ENCODE measurements at regions not wholly inside any gene's neighbourhood (a gene's known extent, or its start where the extent isn't known, plus 50 kb on each side); places are given as distances from the start of the nearest gene placed in this dataset.
A peak's percentile ranks its signal among the peaks of the same experiment; 100 is the strongest.

DNA sequence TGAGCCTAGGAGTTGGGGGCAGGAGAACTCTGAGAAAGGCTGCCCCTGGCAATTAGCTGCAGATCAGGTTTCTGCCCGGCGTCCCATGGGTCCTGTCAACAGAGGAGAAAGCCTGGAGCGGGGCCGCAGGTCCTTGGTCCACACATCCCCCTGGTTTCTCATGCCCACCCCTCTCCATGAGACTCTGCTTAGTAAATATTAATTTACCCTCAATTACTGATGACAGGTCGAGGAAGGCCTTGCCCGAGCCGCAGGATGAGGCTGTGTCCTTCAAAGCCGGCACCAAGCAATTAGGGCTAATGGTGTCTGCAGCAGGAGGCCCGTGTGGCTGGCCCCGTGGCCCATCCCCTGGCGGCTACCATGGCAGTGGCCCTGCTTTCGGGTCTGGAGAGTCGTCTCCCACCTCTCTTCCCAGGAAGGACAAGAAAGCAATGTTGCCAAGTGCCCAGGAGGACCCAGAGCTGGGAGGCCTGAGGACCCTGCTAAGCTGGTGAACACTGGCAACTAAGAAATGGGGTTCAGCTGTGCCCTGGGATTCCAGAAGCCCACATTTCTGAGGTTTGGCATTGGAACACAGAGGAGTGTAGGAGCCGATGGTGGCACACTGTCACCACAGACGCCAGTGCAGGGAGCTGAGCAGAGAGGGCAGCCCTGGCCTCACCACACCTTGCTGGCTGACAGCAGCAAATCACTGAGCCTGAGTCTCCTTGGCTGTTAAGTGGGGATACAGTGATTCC is 114.6 kb downstream of the CPZ start:
- WGBS: 68% methylated on average over 15 of the region's 15 CpGs
- no peak overlapping the region for H3K18ac ChIP-seq (ENCODE audit: low read depth in 1 of 2, low read length in 2 of 2)
- no peak overlapping the region for H2AK5ac ChIP-seq (ENCODE audit: low read length, severe bottlenecking)

DNA sequence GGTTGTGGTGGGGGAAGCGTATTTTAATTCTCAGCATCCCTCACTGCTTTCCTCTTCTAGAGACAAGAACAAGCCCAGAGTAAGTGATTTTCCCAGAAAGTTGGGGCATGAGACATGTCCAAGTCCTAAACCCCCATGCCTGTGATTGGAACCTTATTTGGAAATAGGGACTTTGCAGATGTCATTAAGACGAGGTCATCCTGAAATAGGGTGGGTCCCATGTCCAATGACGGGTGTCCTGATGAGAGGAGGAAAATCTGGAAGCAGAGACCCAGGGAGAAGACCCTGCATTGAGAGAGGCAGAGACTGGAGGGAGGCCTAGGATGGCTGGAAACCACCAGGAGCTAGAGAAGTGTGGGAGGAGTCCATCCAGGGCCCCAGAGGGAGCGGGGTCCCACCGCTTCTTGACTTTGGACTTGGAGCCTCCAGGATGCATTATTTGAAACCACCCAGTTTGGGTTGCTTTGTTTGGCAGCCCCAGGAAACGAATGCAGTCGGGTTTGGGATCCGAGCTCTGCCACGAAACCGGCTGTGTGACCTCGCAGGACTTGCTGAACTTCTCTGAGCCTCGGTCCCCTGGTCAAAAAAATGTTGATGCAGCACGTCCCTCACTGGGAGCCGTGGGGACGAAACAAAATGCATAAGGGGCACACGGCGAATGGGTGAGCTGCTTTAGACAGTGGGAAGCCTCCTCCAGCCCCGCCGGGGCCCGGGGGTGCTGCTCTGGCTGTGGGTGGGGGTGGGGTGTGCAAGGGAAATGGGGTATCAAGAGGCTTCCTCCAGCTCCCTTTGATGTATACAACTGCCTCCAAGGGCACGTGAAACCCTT is 113.9 kb downstream of the CPZ start:
- no peak for DNase-seq
- H3K27me3 ChIP-seq (ENCODE audit: control insufficient read depth in 1 of 2, insufficient read depth in 1 of 2, low read length in 2 of 2): peaks cover 0 to 43% of the 10 kb centered on the region in 2 experiments
- no peaks in the 10 kb centered on the region for H3K36me3 ChIP-seq (ENCODE audit: control insufficient read depth in 1 of 2, insufficient read depth in 2 of 2, low read depth in 1 of 2, low read length in 2 of 2)
- H3K4me3 ChIP-seq (ENCODE audit: insufficient read depth in 1 of 2, low read depth in 1 of 2, low read length in 2 of 2): no peak overlapping the region
- no peak overlapping the region for H2AK5ac ChIP-seq (ENCODE audit: low read length, severe bottlenecking)
- H2BK5ac ChIP-seq (ENCODE audit: low read depth, low read length, poor library complexity, severe bottlenecking): no peak overlapping the region
- no peaks in the 10 kb centered on the region for H3K79me1 ChIP-seq (replicated peaks; ENCODE audit: low read length, poor library complexity, severe bottlenecking)
- H2AFZ ChIP-seq (ENCODE audit: low read depth, low read length): no peak overlapping the region
- H3K4me2 ChIP-seq (ENCODE audit: low read length, poor library complexity, severe bottlenecking): no peak overlapping the region
- H4K91ac ChIP-seq (ENCODE audit: low read length): no peak overlapping the region
- no peak overlapping the region for H3K4ac ChIP-seq (ENCODE audit: low read depth in 1 of 2, low read length in 2 of 2)
- no peak overlapping the region for H3K27ac ChIP-seq (ENCODE audit: low read length, poor library complexity, severe bottlenecking)
- no peak overlapping the region for H2BK120ac ChIP-seq (ENCODE audit: low read depth, low read length)
- no peaks in the 10 kb centered on the region for H3K4me1 ChIP-seq (ENCODE audit: control insufficient read depth, insufficient read depth, low read depth, low read length)
- no peak overlapping the region for H3K18ac ChIP-seq (ENCODE audit: low read depth in 1 of 2, low read length in 2 of 2)
- no peak overlapping the region for H4K8ac ChIP-seq (ENCODE audit: low read length)
- no peak overlapping the region for H2BK15ac ChIP-seq (ENCODE audit: low read depth, poor library complexity, severe bottlenecking)
- no peak overlapping the region for H2BK12ac ChIP-seq (ENCODE audit: low read length in 2 of 2)
- H3K14ac ChIP-seq (ENCODE audit: low read length in 2 of 2): no peak overlapping the region
- H3K9ac ChIP-seq (ENCODE audit: low read length): no peak overlapping the region
- no peak overlapping the region for H3K23ac ChIP-seq (ENCODE audit: low read length in 2 of 2)
- WGBS: 70% methylated on average over 20 of the region's 21 CpGs
- no peaks in the 10 kb centered on the region for H3K9me3 ChIP-seq (ENCODE audit: control insufficient read depth, low read length)

More for the DNA sequence above, 114.6 kb downstream of the CPZ start:
- Histone ChIP-seq H3K23ac (ENCODE audit: low read length in 2 of 2) (no peak overlapping the region), H2BK5ac (ENCODE audit: low read depth, low read length, poor library complexity, severe bottlenecking) (no peak overlapping the region), H3K9ac (ENCODE audit: low read length) (no peak overlapping the region), H3K4me2 (ENCODE audit: low read length, poor library complexity, severe bottlenecking) (no peak overlapping the region), H3K14ac (ENCODE audit: low read length in 2 of 2) (no peak overlapping the region), H3K9me3 (ENCODE audit: control insufficient read depth, low read length) (peaks cover 2% of the 10 kb centered on the region), H4K8ac (ENCODE audit: low read length) (no peak overlapping the region), H3K27me3 (ENCODE audit: control insufficient read depth in 1 of 2, insufficient read depth in 1 of 2, low read length in 2 of 2) (peaks cover 0 to 36% of the 10 kb centered on the region in 2 experiments), H3K4me1 (ENCODE audit: control insufficient read depth, insufficient read depth, low read depth, low read length) (no peaks in the 10 kb centered on the region), H3K4me3 (ENCODE audit: insufficient read depth in 1 of 2, low read depth in 1 of 2, low read length in 2 of 2) (no peak overlapping the region), H3K36me3 (ENCODE audit: control insufficient read depth in 1 of 2, insufficient read depth in 2 of 2, low read depth in 1 of 2, low read length in 2 of 2) (no peaks in the 10 kb centered on the region), H3K4ac (ENCODE audit: low read depth in 1 of 2, low read length in 2 of 2) (no peak overlapping the region), H2AFZ (ENCODE audit: low read depth, low read length) (no peak overlapping the region), H3K27ac (ENCODE audit: low read length, poor library complexity, severe bottlenecking) (no peak overlapping the region), H2BK15ac (ENCODE audit: low read depth, poor library complexity, severe bottlenecking) (no peak overlapping the region), H3K79me1 (replicated peaks; ENCODE audit: low read length, poor library complexity, severe bottlenecking) (no peaks in the 10 kb centered on the region), H2BK12ac (ENCODE audit: low read length in 2 of 2) (no peak overlapping the region), H4K91ac (ENCODE audit: low read length) (no peak overlapping the region), H2BK120ac (ENCODE audit: low read depth, low read length) (no peak overlapping the region)
- no peak for DNase-seq

DNA sequence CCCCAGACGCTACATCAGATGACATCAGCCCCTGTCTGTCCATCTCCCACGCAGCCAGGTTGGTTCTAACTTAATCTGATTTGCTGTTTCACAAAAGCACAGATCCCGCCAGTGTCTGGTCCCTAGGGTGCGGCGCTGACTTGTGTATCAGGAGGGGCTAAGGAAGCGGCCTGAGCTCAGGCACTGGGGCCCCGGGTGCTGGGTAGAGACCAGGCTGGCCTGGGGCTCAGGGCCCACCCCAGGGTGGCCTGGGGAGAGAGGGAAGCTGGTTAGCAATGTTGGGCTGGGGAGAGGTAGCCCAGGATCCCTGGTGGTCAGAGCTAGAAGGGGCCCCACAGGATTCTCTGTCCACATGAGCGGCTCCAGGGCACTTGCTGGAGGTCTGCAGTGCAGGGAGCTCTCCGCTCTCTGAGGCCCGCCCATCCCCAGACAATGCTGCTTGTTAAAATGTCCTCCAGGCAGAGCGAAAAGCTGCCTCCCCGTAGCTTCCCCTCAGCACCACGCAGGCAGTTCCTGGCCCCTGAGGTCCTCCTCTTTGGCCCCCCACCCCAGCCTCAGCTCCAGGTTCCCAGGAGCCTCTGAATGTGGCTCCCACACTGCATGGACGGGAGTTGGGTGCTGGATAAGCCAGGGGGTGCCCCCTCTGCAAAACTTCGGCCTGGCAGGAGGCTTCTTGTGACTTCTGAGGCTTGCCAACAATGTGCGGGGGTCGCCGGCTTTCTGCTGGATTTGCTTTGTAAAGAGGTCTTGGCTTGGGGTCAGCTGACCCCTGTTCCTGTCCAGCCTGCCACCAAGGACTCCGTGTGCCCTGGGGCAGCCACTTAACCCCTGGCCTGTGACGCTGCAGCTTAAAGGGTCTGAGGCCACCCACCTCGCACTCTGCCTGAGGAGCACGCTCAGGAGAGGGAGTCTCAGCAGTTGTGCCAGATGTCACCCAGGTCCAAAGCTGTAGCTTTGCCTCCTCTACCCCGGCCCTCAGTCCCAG is 112.9 kb downstream of the CPZ start:
- 57% methylated on average over 22 of the region's 23 CpGs for WGBS

More for the DNA sequence above, 112.9 kb downstream of the CPZ start:
- H3K79me1 ChIP-seq (replicated peaks; ENCODE audit: low read length, poor library complexity, severe bottlenecking): no peaks in the 10 kb centered on the region
- H4K91ac ChIP-seq (ENCODE audit: low read length): no peak overlapping the region
- H2AFZ ChIP-seq (ENCODE audit: low read depth, low read length): no peak overlapping the region
- no peaks in the 10 kb centered on the region for H3K4me1 ChIP-seq (ENCODE audit: control insufficient read depth, insufficient read depth, low read depth, low read length)
- no peak overlapping the region for H2BK5ac ChIP-seq (ENCODE audit: low read depth, low read length, poor library complexity, severe bottlenecking)
- no peak overlapping the region for H3K18ac ChIP-seq (ENCODE audit: low read depth in 1 of 2, low read length in 2 of 2)
- peak overlapping the region in 1 of 2 experiments; percentile 17 for H3K4me3 ChIP-seq (ENCODE audit: insufficient read depth in 1 of 2, low read depth in 1 of 2, low read length in 2 of 2)
- H3K4ac ChIP-seq (ENCODE audit: low read depth in 1 of 2, low read length in 2 of 2): no peak overlapping the region
- H2BK12ac ChIP-seq (ENCODE audit: low read length in 2 of 2): no peak overlapping the region
- no peak overlapping the region for H2AK5ac ChIP-seq (ENCODE audit: low read length, severe bottlenecking)
- peaks cover 0 to 53% of the 10 kb centered on the region in 2 experiments for H3K27me3 ChIP-seq (ENCODE audit: control insufficient read depth in 1 of 2, insufficient read depth in 1 of 2, low read length in 2 of 2)
- H3K27ac ChIP-seq (ENCODE audit: low read length, poor library complexity, severe bottlenecking): no peak overlapping the region
- H3K23ac ChIP-seq (ENCODE audit: low read length in 2 of 2): no peak overlapping the region
- H3K9ac ChIP-seq (ENCODE audit: low read length): no peak overlapping the region
- H3K4me2 ChIP-seq (ENCODE audit: low read length, poor library complexity, severe bottlenecking): no peak overlapping the region
- H2BK15ac ChIP-seq (ENCODE audit: low read depth, poor library complexity, severe bottlenecking): no peak overlapping the region
- DNase-seq: no peak
- no peaks in the 10 kb centered on the region for H3K9me3 ChIP-seq (ENCODE audit: control insufficient read depth, low read length)
- no peaks in the 10 kb centered on the region for H3K36me3 ChIP-seq (ENCODE audit: control insufficient read depth in 1 of 2, insufficient read depth in 2 of 2, low read depth in 1 of 2, low read length in 2 of 2)
- no peak overlapping the region for H3K14ac ChIP-seq (ENCODE audit: low read length in 2 of 2)
- no peak overlapping the region for H4K8ac ChIP-seq (ENCODE audit: low read length)
- no peak overlapping the region for H2BK120ac ChIP-seq (ENCODE audit: low read depth, low read length)

Data from mesenchymal stem cell (in vitro differentiated cells and primary cell).